ENCODE measurements at regions not wholly inside any gene's neighbourhood (a gene's known extent, or its start where the extent isn't known, plus 50 kb on each side); places are given as distances from the start of the nearest gene placed in this dataset.

- TF ChIP-seq POLR2A (IDR thresholded peaks at IDR 0.05) = no peak
- TF ChIP-seq CTCF (IDR thresholded peaks at IDR 0.05) = no peak
- TF ChIP-seq POLR2AphosphoS5 (IDR thresholded peaks at IDR 0.05) = no peak
These were observed 597.5 kb upstream of the MEF2C start for GRCh38 chr5:89480406-89481007.
